H1 (cell line): ENCODE measurements at regions not wholly inside any gene's neighbourhood (a gene's known extent, or its start where the extent isn't known, plus 50 kb on each side); places are given as distances from the start of the nearest gene placed in this dataset.

Experiments
- CTCF ChIA-PET: fragments of 300-600 bp; sonication (Branson Sonifier 250); formaldehyde crosslinking; loops from one replicate; lab custom pipeline; 2021; ENCODE audit not compliant: partially characterized antibody; lab: Charles Lee
- POLR2A ChIA-PET: fragments of 300-600 bp; sonication (Branson Sonifier 250); formaldehyde crosslinking; loops from one replicate; lab custom pipeline; 2021; ENCODE audit warnings: inconsistent platforms; ENCODE audit not compliant: partially characterized antibody; lab: Charles Lee
- DNase-seq, 2 experiments: peaks; one replicate each; pipeline versions ENCODE4 v3.0.0 to v3.0.0-alpha.2; 2010 to 2022; ENCODE audit warnings: low spot score in 2 of 2, low read depth in 1 of 2, mixed read lengths in 1 of 2
- FAIRE-seq: peaks from 2 replicates; lab custom pipeline; 2011; peaks lifted over from hg19 to GRCh38; lab: Jason Lieb, UNC
- H2AFZ ChIP-seq: 2 replicates; pipeline ENCODE4 v1.8.1; 2012; ENCODE audit warnings: low read length, inconsistent platforms
- H2AK5ac ChIP-seq: 2 replicates; pipeline ENCODE4 v1.6.1; 2013; ENCODE audit warnings: low read depth, low read length
- H2BK120ac ChIP-seq: replicated peaks from 2 replicates; pipeline ENCODE3; 2013; ENCODE audit warnings: low read depth, low read length, inconsistent platforms
- H2BK12ac ChIP-seq: 2 replicates; pipeline ENCODE4 v1.6.1; 2013; ENCODE audit warnings: low read depth, low read length
- H2BK15ac ChIP-seq: 2 replicates; pipeline ENCODE4 v1.6.1; 2013; ENCODE audit warnings: low read length
- H2BK20ac ChIP-seq: 2 replicates; pipeline ENCODE4 v1.6.1; 2013; ENCODE audit warnings: low read length
- H2BK5ac ChIP-seq: 2 replicates; pipeline ENCODE4 v1.6.1; 2013; ENCODE audit warnings: low read depth, low read length
- H3K14ac ChIP-seq: 2 replicates; pipeline ENCODE4 v1.6.1; 2013; ENCODE audit warnings: inconsistent platforms; ENCODE audit not compliant: insufficient read length
- H3K18ac ChIP-seq: 2 replicates; pipeline ENCODE4 v1.6.1; 2013; ENCODE audit warnings: low read length; ENCODE audit errors: extremely low read depth
- H3K23ac ChIP-seq: 2 replicates; pipeline ENCODE4 v1.6.1; 2013; ENCODE audit warnings: inconsistent platforms; ENCODE audit not compliant: insufficient read length
- H3K23me2 ChIP-seq: 2 replicates; pipeline ENCODE4 v1.6.1; 2013; ENCODE audit warnings: low read depth, low read length
- H3K27ac ChIP-seq: 2 replicates; pipeline ENCODE4 v1.6.1; 2011; ENCODE audit warnings: low read depth, low read length, inconsistent platforms
- H3K27me3 ChIP-seq, 4 experiments: replicated peaks in 1 of 4; 1 replicate in 1 of 4; 2 replicates in 3 of 4; pipeline versions ENCODE4 v1.6.1 to v1.8.1; 2011 to 2013; ENCODE audit warnings: low read length in 3 of 4, mild to moderate bottlenecking in 3 of 4, inconsistent platforms in 2 of 4, mixed read lengths in 2 of 4, moderate library complexity in 1 of 4; ENCODE audit not compliant: control insufficient read depth in 3 of 4, insufficient read depth in 3 of 4; ENCODE audit errors: extremely low read depth in 1 of 4
- H3K36me3 ChIP-seq, 4 experiments: 2 replicates each; pipeline versions ENCODE4 v1.6.1 to v1.8.1; 2011 to 2013; ENCODE audit warnings: mild to moderate bottlenecking in 4 of 4, low read length in 3 of 4, moderate library complexity in 2 of 4, control low read depth in 1 of 4, inconsistent platforms in 1 of 4; ENCODE audit not compliant: insufficient read depth in 4 of 4, control insufficient read depth in 2 of 4
- H3K4ac ChIP-seq: replicated peaks from 2 replicates; pipeline ENCODE3; 2013; ENCODE audit warnings: low read length, low read depth, mixed read lengths, inconsistent platforms; ENCODE audit not compliant: insufficient read length
- H3K4me1 ChIP-seq, 4 experiments: replicated peaks in 1 of 4; 1 replicate in 1 of 4; 2 replicates in 3 of 4; pipeline versions ENCODE4 v1.6.1 to v1.8.1; 2011 to 2013; ENCODE audit warnings: low read length in 3 of 4, inconsistent platforms in 2 of 4, mixed read lengths in 1 of 4; ENCODE audit not compliant: insufficient read depth in 4 of 4, control insufficient read depth in 3 of 4
- H3K4me2 ChIP-seq, 2 experiments: 2 replicates each; pipeline versions ENCODE4 v1.6.1 to v1.8.1; 2011 to 2013; ENCODE audit warnings: low read depth in 2 of 2, low read length in 2 of 2, control low read depth in 1 of 2, inconsistent platforms in 1 of 2, mild to moderate bottlenecking in 1 of 2; ENCODE audit not compliant: insufficient read depth in 1 of 2
- H3K4me3 ChIP-seq, 4 experiments: fragments of 200-600, 300-600 bp in 1 of 4; sonication (generic), shearing (Covaris generic), sonication (Bioruptor Twin) in 1 of 4; 2 replicates each; pipeline versions ENCODE4 v1.5.1 to v1.8.1; 2011 to 2016; ENCODE audit warnings: low read length in 4 of 4, low read depth in 3 of 4, control low read depth in 2 of 4, inconsistent platforms in 2 of 4, mild to moderate bottlenecking in 2 of 4, mixed read lengths in 1 of 4, moderate library complexity in 1 of 4; ENCODE audit not compliant: insufficient read depth in 2 of 4; ENCODE audit errors: extremely low read depth in 1 of 4
- H3K56ac ChIP-seq: replicated peaks from 2 replicates; pipeline ENCODE3; 2013; ENCODE audit warnings: low read depth, mild to moderate bottlenecking, mixed read lengths, low read length, inconsistent platforms; ENCODE audit not compliant: insufficient read length
- H3K79me1 ChIP-seq: 2 replicates; pipeline ENCODE4 v1.6.1; 2013; ENCODE audit warnings: low read depth, low read length, control low read depth
- H3K79me2 ChIP-seq, 2 experiments: 2 replicates each; pipeline versions ENCODE4 v1.6.1 to v1.8.1; 2012 to 2013; ENCODE audit warnings: low read length in 2 of 2, mild to moderate bottlenecking in 2 of 2, inconsistent platforms in 1 of 2; ENCODE audit not compliant: insufficient read depth in 2 of 2, control insufficient read depth in 1 of 2
- H3K9ac ChIP-seq, 4 experiments: replicated peaks in 1 of 4; 1 replicate in 1 of 4; 2 replicates in 3 of 4; pipeline versions ENCODE4 v1.6.1 to v1.8.1; 2011 to 2013; ENCODE audit warnings: low read depth in 3 of 4, low read length in 3 of 4, control low read depth in 2 of 4, mild to moderate bottlenecking in 2 of 4, moderate library complexity in 2 of 4, inconsistent platforms in 1 of 4; ENCODE audit errors: extremely low read depth in 1 of 4
- H3K9me3 ChIP-seq, 2 experiments: 2 replicates each; pipeline versions ENCODE4 v1.6.1 to v1.8.1; 2012 to 2013; ENCODE audit warnings: mild to moderate bottlenecking in 2 of 2, moderate library complexity in 2 of 2, control low read depth in 1 of 2, inconsistent platforms in 1 of 2, low read depth in 1 of 2, low read length in 1 of 2, mixed read lengths in 1 of 2; ENCODE audit not compliant: insufficient read depth in 2 of 2
- H4K20me1 ChIP-seq, 2 experiments: replicated peaks in 1 of 2; 2 replicates each; pipeline versions ENCODE3 to v1.8.1; 2011 to 2013; ENCODE audit warnings: inconsistent platforms in 2 of 2, low read length in 2 of 2, mild to moderate bottlenecking in 1 of 2; ENCODE audit not compliant: insufficient read depth in 2 of 2, control insufficient read depth in 1 of 2
- H4K5ac ChIP-seq: 2 replicates; pipeline ENCODE4 v1.6.1; 2013; ENCODE audit warnings: low read length, low read depth, mixed read lengths, inconsistent platforms; ENCODE audit not compliant: insufficient read length
- H4K8ac ChIP-seq: 2 replicates; pipeline ENCODE4 v1.8.0; 2013; ENCODE audit warnings: mild to moderate bottlenecking, moderate library complexity, low read length, inconsistent platforms; ENCODE audit not compliant: insufficient read depth; ENCODE audit errors: extremely low read depth
- H4K91ac ChIP-seq: replicated peaks from 2 replicates; pipeline ENCODE3; 2013; ENCODE audit warnings: low read length, mixed read lengths, inconsistent platforms; ENCODE audit not compliant: insufficient read length
- WGBS, 2 experiments: shearing (Covaris generic) in 1 of 2; methylation state at CpG; one replicate each; pipeline versions ENCODE4 v1.1.6 to v1.1.7; 2013 to 2015; ENCODE audit warnings: low lambda C conversion rate in 2 of 2, mixed read lengths in 2 of 2, inconsistent platforms in 1 of 2, low coverage in 1 of 2, missing lambda C conversion rate in 1 of 2; ENCODE audit not compliant: insufficient replicate concordance in 2 of 2, insufficient coverage in 1 of 2, insufficient read length in 1 of 2; ENCODE audit errors: extremely low coverage in 1 of 2, missing lambda C conversion rate in 1 of 2; 5-methylcytosine and 5-hydroxymethylcytosine counted together

GRCh38 chr3:156033428-156033827 lies 87.0 kb upstream of the KCNAB1 start:
- no peaks in the 10 kb centered on the region for H3K36me3 ChIP-seq
- no peaks in the 10 kb centered on the region for H3K79me1 ChIP-seq
- no peak overlapping the region for H3K9ac ChIP-seq
- no peak overlapping the region for H3K27ac ChIP-seq
- POLR2A ChIA-PET = no interaction called here
- no peak overlapping the region for H2BK120ac ChIP-seq
- no peak overlapping the region for H3K4ac ChIP-seq
- H4K5ac ChIP-seq = no peak overlapping the region
- no peaks in the 10 kb centered on the region for H3K79me2 ChIP-seq
- no peak overlapping the region for H3K4me2 ChIP-seq
- H3K27me3 ChIP-seq = no peaks in the 10 kb centered on the region
- H4K20me1 ChIP-seq = no peaks in the 10 kb centered on the region
- no peak overlapping the region for H2BK20ac ChIP-seq
- no peak overlapping the region for H3K23ac ChIP-seq
- H2BK15ac ChIP-seq = no peak overlapping the region
- CTCF ChIA-PET = interaction anchor here (0.7 to 2.8 kb wide), 4 partner anchors 10 to 1092 kb away, joined by 3 to 18 read pairs (median 3); no protein-coding TSS in a partner anchor
- no peak overlapping the region for H3K18ac ChIP-seq
- no peak overlapping the region for H2AK5ac ChIP-seq
- H2BK12ac ChIP-seq = no peak overlapping the region
- H3K4me3 ChIP-seq = no peak overlapping the region
- H3K14ac ChIP-seq = no peak overlapping the region
- H3K4me1 ChIP-seq = peaks cover 0 to 7% (median 2%) of the 10 kb centered on the region in 4 experiments; a peak in 1 of 7 replicates
- no peak for FAIRE-seq
- H4K91ac ChIP-seq = no peak overlapping the region
- no peak overlapping the region for H2BK5ac ChIP-seq
- H3K9me3 ChIP-seq = no peaks in the 10 kb centered on the region
- WGBS, 2 experiments = 87% methylated on average over 5 of the region's 5 CpGs; no CpG with 5 or more reads in 1 of the 2 experiments
- H2AFZ ChIP-seq = peak overlapping the region; percentile 95
- H3K23me2 ChIP-seq = peaks cover 3% of the 10 kb centered on the region; the same call in 1 of the 2 replicates
- no peak overlapping the region for H4K8ac ChIP-seq
- DNase-seq = no peak
- no peak overlapping the region for H3K56ac ChIP-seq
